ENCODE measurements at regions not wholly inside any gene's neighbourhood (a gene's known extent, or its start where the extent isn't known, plus 50 kb on each side); places are given as distances from the start of the nearest gene placed in this dataset.

DNA sequence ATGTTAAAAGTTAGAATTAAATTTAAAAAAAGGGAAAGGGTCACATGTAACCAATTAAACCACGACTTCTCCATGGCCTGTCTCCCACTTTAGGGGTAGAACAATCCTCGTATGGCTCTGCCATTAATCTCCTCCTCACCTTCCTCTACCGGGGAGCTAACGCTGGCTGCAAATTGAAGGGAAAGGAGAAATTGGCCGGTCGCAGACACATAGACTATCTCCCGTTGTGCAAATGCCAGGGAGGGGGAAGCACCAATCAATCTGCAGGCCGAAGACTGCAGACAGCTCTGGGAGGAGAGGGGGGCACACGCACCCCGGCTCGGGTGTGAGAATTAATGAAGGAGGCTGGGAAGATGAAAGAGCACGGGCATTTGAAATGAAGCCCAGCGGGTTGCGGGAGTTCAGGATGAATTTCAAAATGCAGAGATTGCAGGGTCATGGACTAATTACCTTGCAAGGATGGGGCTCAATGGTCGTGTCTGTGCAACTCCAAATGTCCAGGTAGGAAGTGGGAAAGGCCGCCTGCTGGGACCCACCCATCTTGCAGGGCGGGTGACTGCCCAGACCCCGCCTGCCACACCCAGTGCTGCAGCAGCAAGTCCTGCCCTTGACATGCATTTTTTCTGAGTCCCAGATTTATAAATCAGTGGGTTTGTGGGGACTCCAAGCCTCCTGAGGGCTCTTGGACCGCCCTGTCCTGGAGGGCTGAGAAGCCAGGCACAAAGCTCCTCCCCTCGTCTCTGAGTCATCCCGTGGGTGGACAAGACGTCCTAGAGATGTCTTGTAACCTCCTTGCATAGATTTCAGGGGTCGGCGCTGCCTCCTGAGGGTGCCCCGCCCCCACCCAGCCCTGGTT lies 534.2 kb downstream of the TBC1D22A start:
- no peaks in the 10 kb centered on the region for H3K4me1 ChIP-seq (ENCODE audit: insufficient read depth, low read length)
- no peaks in the 10 kb centered on the region for H3K36me3 ChIP-seq (ENCODE audit: insufficient read depth, low read depth, low read length)
- H3K9ac ChIP-seq (ENCODE audit: low read depth, low read length): no peak overlapping the region
- H3K27me3 ChIP-seq (ENCODE audit: insufficient read depth, low read length): no peaks in the 10 kb centered on the region
- no peaks in the 10 kb centered on the region for H3K9me3 ChIP-seq (ENCODE audit: insufficient read depth, low read depth, low read length)
- H3K27ac ChIP-seq (ENCODE audit: low read length): no peak overlapping the region
- H3K4me3 ChIP-seq (ENCODE audit: low read length): no peak overlapping the region

DNA sequence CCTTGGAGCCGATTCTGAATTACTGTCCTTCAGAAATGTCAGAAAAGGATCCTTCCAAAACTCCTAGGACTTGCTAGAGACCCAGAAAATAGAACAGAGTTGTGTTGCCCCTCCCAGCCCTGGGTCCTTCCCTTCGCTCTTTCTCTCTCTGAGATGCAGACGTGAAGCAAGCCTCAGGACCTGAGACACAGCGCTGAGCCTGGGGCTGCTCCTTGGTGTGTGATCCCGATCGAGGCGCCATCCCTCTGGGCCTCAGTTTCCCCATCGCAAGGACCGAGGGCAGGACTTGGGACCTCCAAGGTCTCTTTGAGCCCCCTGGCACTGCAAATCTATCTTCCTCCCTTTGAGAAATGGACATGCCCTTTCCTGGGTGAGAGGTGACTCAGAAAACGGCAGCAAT lies 533.5 kb downstream of the TBC1D22A start:
- H3K9ac ChIP-seq (ENCODE audit: low read depth, low read length): no peak overlapping the region
- H3K27me3 ChIP-seq (ENCODE audit: insufficient read depth, low read length): no peaks in the 10 kb centered on the region
- no peak overlapping the region for H3K4me3 ChIP-seq (ENCODE audit: low read length)
- no peaks in the 10 kb centered on the region for H3K4me1 ChIP-seq (ENCODE audit: insufficient read depth, low read length)
- H3K9me3 ChIP-seq (ENCODE audit: insufficient read depth, low read depth, low read length): no peaks in the 10 kb centered on the region
- H3K27ac ChIP-seq (ENCODE audit: low read length): no peak overlapping the region
- no peaks in the 10 kb centered on the region for H3K36me3 ChIP-seq (ENCODE audit: insufficient read depth, low read depth, low read length)

DNA sequence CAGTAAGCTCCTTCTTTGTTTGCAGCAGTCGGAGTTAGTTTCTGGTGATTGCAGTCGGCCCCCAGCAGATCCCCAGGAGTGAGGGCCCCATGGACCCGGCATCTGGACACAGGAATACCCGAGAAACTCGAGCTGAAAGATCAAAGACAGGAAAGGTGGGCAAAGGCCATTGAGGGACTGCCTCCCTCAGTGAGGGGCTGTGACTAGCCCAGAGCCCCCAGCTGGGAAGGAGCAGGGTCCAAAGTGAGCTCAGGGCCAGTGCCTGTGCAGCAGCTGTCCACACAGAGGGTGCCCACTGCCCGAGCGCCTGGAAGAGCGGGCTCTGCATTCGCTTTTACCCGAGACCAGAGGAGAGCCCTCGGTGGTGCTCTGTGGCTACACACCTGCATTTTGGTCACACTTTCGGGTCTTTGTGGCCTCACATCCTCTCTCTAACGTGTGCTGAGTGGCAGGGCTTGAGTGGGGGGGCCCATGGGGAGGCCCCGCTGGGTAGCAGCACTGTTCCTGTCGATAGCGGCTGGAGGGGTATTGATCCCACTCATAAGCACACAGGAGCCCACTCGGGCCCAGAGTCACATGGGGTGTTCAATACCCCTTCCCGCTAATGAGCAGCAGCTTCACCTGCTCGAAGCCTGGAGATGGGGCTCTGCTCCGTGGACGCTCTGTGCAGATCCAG lies 532.9 kb downstream of the TBC1D22A start:
- Histone ChIP-seq H3K27me3 (ENCODE audit: insufficient read depth, low read length) (no peaks in the 10 kb centered on the region), H3K27ac (ENCODE audit: low read length) (no peak overlapping the region), H3K36me3 (ENCODE audit: insufficient read depth, low read depth, low read length) (no peaks in the 10 kb centered on the region), H3K9ac (ENCODE audit: low read depth, low read length) (no peak overlapping the region), H3K9me3 (ENCODE audit: insufficient read depth, low read depth, low read length) (no peaks in the 10 kb centered on the region), H3K4me3 (ENCODE audit: low read length) (no peak overlapping the region), H3K4me1 (ENCODE audit: insufficient read depth, low read length) (no peaks in the 10 kb centered on the region)

DNA sequence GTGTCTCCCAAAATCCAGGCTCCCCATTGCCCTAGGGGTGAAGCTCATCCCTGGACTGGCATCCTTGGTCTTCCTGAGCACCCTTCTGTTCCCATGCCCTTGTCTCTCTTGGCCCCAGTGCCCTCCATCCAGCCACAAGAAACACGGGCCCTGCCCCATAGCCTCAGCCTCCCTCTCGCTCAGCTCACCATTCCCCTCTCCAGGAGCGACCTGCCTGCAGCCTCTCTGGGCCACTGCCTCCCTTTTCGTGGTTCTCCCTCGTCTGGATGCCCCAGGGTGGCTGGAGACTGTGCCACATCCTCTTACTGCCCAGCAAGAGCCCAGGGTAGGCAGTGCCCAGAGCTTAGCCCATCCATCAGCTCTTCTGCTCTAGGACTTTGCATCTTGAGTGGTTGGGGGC lies 532.1 kb downstream of the TBC1D22A start:
- no peaks in the 10 kb centered on the region for H3K27me3 ChIP-seq (ENCODE audit: insufficient read depth, low read length)
- H3K9ac ChIP-seq (ENCODE audit: low read depth, low read length): no peak overlapping the region
- no peak overlapping the region for H3K4me3 ChIP-seq (ENCODE audit: low read length)
- H3K4me1 ChIP-seq (ENCODE audit: insufficient read depth, low read length): no peaks in the 10 kb centered on the region
- no peaks in the 10 kb centered on the region for H3K36me3 ChIP-seq (ENCODE audit: insufficient read depth, low read depth, low read length)
- H3K9me3 ChIP-seq (ENCODE audit: insufficient read depth, low read depth, low read length): no peaks in the 10 kb centered on the region
- no peak overlapping the region for H3K27ac ChIP-seq (ENCODE audit: low read length)

DNA sequence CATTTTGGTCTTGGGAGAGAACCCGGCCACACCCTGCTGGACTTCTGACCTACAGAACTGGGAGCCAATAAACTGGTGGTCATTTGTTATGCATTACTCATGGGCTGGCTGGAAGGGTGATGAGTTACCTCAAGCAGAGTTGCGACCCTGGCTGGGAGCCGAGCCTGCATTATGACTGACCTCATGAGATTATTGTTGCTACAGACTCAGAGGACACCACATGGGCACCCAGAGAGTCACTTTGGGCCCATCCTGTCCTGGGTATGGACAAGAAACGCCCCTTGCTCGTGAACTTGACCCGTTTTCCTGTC lies 531.7 kb downstream of the TBC1D22A start:
- Histone ChIP-seq H3K27me3 (ENCODE audit: insufficient read depth, low read length) (no peaks in the 10 kb centered on the region), H3K9ac (ENCODE audit: low read depth, low read length) (no peak overlapping the region)

DNA sequence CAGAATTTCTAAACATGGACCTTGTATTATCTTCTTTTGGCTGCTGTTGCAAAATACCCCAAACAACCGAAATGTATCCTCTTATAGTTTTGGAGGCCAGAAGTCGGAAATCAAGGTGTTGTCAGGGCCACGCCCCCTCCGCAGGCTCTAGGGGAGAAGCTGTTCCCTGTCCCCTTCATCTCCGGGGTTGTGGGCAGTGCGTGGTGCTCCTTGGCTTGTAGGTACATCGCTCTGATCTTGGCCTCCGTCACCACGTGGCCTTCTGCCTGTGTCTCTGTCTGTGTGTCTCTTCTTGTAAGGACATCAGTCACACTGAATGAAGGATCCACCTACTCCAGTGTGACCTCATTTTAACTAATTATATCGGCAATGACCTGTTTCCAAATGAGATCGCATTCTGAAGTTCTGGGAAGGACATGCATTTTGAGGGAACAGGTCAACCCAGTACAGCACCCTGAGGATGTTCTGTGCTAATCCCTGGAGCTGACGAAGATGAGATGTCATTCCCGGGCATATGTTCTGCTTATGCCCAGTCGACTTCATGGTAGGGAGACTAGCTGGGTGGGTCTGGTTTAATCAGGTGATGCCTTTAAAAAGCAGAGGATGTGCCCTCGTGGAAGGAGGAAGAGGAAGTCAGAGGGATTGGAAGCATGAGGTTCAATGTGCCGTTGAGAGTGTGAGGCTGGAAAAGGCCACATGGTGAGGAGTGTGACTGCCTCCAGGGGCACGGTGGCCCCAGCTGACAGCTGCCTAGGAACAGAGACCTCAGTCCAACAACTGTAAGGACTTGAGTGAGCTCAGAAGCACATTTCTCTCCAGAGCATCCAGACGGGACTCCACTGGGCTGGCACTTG lies 531.1 kb downstream of the TBC1D22A start:
- H3K9me3 ChIP-seq (ENCODE audit: insufficient read depth, low read depth, low read length): no peaks in the 10 kb centered on the region
- no peaks in the 10 kb centered on the region for H3K4me1 ChIP-seq (ENCODE audit: insufficient read depth, low read length)
- H3K27me3 ChIP-seq (ENCODE audit: insufficient read depth, low read length): no peaks in the 10 kb centered on the region
- no peaks in the 10 kb centered on the region for H3K36me3 ChIP-seq (ENCODE audit: insufficient read depth, low read depth, low read length)
- no peak overlapping the region for H3K4me3 ChIP-seq (ENCODE audit: low read length)
- no peak overlapping the region for H3K9ac ChIP-seq (ENCODE audit: low read depth, low read length)
- H3K27ac ChIP-seq (ENCODE audit: low read length): no peak overlapping the region

More for the DNA sequence above, 531.7 kb downstream of the TBC1D22A start:
- H3K4me1 ChIP-seq (ENCODE audit: insufficient read depth, low read length): no peaks in the 10 kb centered on the region
- no peak overlapping the region for H3K4me3 ChIP-seq (ENCODE audit: low read length)
- no peak overlapping the region for H3K27ac ChIP-seq (ENCODE audit: low read length)
- no peaks in the 10 kb centered on the region for H3K36me3 ChIP-seq (ENCODE audit: insufficient read depth, low read depth, low read length)
- no peaks in the 10 kb centered on the region for H3K9me3 ChIP-seq (ENCODE audit: insufficient read depth, low read depth, low read length)

DNA sequence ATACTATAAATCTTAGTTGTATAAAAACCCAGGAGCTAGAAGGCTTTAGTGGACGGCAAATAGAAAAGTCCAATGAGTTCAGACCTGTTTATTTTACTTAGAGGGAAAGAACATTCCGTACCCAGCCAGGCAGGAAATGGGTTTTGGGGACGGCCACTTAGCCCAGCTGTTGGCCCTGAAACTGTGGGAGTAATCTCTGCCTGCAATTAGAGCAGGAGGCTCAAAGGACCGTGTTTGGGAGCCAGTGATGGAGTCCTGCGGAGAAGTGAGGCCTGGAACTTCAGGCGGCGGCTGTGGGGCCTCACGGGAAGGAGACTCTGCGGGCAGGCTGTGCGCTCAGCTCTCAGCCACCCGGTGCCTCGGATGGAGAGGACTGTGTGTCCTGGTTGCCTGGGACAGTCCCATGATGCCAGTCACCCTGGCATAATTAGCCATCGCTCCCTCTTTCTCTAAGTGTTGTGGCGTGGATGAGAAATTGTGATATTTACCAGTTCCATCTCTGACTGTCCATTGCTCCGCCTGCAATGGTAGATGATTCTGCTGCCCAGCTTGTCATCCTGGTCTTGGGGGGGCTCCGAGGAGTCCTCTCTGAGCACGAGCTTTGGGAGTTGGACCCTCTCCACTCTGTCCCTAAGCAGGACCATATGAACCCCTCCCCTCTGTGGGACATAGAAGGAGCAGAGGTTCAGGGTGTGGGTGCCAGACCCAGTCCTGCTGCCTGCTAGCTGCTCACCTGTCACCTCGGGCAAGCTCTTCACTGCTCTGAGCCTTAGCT lies 530.3 kb downstream of the TBC1D22A start:
- Histone ChIP-seq H3K4me1 (ENCODE audit: insufficient read depth, low read length) (no peaks in the 10 kb centered on the region), H3K36me3 (ENCODE audit: insufficient read depth, low read depth, low read length) (no peaks in the 10 kb centered on the region), H3K9ac (ENCODE audit: low read depth, low read length) (no peak overlapping the region), H3K4me3 (ENCODE audit: low read length) (no peak overlapping the region), H3K27me3 (ENCODE audit: insufficient read depth, low read length) (no peaks in the 10 kb centered on the region), H3K27ac (ENCODE audit: low read length) (no peak overlapping the region), H3K9me3 (ENCODE audit: insufficient read depth, low read depth, low read length) (no peaks in the 10 kb centered on the region)

DNA sequence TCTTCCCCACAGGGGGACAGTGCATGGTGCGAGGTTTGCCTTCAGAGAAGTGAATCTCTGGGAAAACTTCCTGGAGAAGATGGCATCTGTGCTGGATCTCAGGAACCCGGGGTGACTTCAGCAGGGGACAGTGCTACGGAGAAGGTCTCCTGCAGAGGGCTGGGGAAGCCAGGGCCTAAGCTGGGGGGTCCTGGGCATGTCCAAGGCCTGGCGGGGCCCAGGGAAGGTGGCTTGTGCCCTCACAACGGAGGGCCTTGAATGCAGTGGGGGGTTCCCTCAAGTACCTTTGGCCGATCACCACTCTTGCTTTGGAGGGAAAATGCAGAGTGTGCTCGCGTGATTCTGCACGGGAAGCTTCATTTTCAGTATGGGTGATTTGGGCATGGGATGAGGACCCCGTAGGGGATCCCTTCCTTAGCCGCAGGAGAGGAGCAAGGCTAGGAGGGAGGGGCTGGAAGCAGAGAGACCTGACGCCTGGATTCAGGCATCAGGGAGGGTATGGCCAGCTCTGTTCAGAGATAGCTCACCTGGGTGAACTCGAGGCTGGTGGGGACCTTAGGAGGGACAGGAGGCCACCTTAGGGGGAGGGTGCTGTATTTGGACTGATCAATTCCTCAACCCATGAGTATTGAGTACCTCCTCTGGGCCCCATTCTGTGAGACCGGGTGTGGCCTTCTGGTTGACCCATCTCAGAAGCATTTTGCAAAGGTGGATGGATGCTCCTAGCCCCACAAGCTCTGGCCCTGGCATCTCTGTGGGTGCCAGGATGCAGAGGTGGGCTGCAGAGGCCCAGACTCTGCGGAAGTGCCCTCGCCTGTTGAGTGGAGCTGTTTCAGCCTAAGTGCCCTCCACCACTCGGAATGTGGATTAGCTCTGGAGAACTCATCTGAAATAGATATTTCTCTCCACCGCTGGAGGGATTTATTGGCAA lies 529.4 kb downstream of the TBC1D22A start:
- no peak overlapping the region for H3K4me3 ChIP-seq (ENCODE audit: low read length)
- no peaks in the 10 kb centered on the region for H3K36me3 ChIP-seq (ENCODE audit: insufficient read depth, low read depth, low read length)
- H3K27ac ChIP-seq (ENCODE audit: low read length): no peak overlapping the region
- H3K9ac ChIP-seq (ENCODE audit: low read depth, low read length): no peak overlapping the region
- H3K4me1 ChIP-seq (ENCODE audit: insufficient read depth, low read length): no peaks in the 10 kb centered on the region
- H3K9me3 ChIP-seq (ENCODE audit: insufficient read depth, low read depth, low read length): no peaks in the 10 kb centered on the region
- no peaks in the 10 kb centered on the region for H3K27me3 ChIP-seq (ENCODE audit: insufficient read depth, low read length)

DNA sequence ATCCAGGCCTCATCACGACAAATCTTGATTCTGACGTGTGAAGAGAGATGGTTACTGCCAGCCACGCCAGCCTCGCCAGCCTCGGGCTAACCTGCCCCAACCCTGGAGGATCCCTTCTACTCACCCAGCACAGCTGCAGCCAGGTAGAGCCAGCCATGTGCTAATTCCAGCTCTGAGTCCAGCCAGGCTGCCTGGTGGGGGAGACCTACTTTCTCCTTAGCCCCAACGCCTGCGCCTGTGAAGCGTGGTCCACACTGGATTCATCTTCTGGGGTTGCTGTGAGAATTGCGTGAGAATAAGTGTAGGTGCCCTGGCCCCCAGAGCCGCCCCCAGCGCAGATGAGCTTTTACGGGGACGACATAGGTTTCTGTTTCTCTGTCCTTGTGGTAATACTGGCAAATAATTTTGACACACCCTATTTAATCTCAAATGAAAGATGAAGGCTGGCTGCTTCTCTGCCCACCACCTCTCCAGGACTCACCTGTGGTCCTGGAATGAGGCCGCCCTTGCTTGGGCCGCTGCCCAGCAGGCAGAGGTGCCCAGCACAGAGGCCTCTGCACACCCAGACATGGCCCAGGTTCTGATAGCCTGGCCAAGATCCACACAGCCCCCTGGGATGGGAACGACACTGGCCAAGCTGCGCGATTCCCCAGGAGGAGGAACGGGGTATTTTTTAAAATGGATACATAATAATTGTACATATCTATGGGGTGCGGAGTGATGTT lies 528.4 kb downstream of the TBC1D22A start:
- Histone ChIP-seq H3K36me3 (ENCODE audit: insufficient read depth, low read depth, low read length) (no peaks in the 10 kb centered on the region), H3K27me3 (ENCODE audit: insufficient read depth, low read length) (no peaks in the 10 kb centered on the region), H3K4me1 (ENCODE audit: insufficient read depth, low read length) (no peaks in the 10 kb centered on the region), H3K4me3 (ENCODE audit: low read length) (no peak overlapping the region), H3K9ac (ENCODE audit: low read depth, low read length) (no peak overlapping the region), H3K27ac (ENCODE audit: low read length) (no peak overlapping the region), H3K9me3 (ENCODE audit: insufficient read depth, low read depth, low read length) (no peaks in the 10 kb centered on the region)

DNA sequence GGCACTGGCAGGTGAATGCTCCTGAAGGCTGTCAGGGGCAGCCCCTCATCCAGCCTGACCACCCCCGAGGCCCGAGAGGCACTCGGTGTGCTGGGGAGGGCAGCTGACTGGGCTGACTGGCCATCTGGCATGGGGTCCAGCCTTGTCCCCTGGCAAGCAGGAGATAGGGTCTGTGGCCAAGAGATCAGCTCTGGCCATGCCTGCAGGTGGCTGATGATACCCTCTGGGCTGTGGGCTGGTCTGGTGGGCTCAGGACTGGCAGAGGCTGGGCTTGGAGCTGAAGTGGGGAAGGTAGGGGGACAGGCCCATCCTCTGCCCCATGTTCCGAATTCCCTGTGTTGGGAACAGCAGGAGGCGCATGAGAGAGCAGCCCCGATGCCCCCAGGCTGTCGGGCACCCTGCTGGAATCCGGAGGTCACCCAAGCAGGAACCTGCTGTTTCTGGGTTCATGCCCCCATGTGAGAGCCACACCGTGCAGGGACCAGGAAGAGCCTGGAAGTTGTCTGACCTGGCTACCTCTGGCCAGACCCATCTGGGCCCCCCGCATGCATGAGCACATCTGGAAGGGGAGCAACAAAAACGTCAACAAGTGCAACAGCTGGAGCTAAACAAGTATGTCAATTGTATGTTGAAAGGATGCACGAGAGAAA lies 527.0 kb downstream of the TBC1D22A start:
- H3K27me3 ChIP-seq (ENCODE audit: insufficient read depth, low read length): no peaks in the 10 kb centered on the region

More for the DNA sequence above, 527.0 kb downstream of the TBC1D22A start:
- Histone ChIP-seq H3K9me3 (ENCODE audit: insufficient read depth, low read depth, low read length) (no peaks in the 10 kb centered on the region), H3K4me1 (ENCODE audit: insufficient read depth, low read length) (no peaks in the 10 kb centered on the region), H3K9ac (ENCODE audit: low read depth, low read length) (no peak overlapping the region), H3K36me3 (ENCODE audit: insufficient read depth, low read depth, low read length) (no peaks in the 10 kb centered on the region), H3K4me3 (ENCODE audit: low read length) (no peak overlapping the region), H3K27ac (ENCODE audit: low read length) (no peak overlapping the region)

Data from iPS-20b (cell line).